HUES6 (cell line): ENCODE measurements at regions not wholly inside any gene's neighbourhood (a gene's known extent, or its start where the extent isn't known, plus 50 kb on each side); places are given as distances from the start of the nearest gene placed in this dataset.

Experiments used
- H3K27ac ChIP-seq: 2 replicates; pipeline ENCODE4 v1.7.0; 2013; ENCODE audit warnings: low read depth, mild to moderate bottlenecking, low read length, inconsistent platforms
- H3K27me3 ChIP-seq: 2 replicates; pipeline ENCODE4 v1.6.1; 2013; ENCODE audit warnings: low read length; ENCODE audit not compliant: control insufficient read depth, insufficient read depth
- H3K36me3 ChIP-seq: 2 replicates; pipeline ENCODE4 v1.6.1; 2013; ENCODE audit warnings: low read length; ENCODE audit not compliant: control insufficient read depth, insufficient read depth
- H3K4me1 ChIP-seq: 2 replicates; pipeline ENCODE4 v1.6.1; 2013; ENCODE audit warnings: low read length; ENCODE audit not compliant: control insufficient read depth, insufficient read depth
- H3K4me3 ChIP-seq: 2 replicates; pipeline ENCODE4 v1.5.1; 2013; ENCODE audit warnings: low read depth, low read length
- H3K9ac ChIP-seq: one replicate; pipeline ENCODE4 v1.6.1; 2013; ENCODE audit warnings: mild to moderate bottlenecking, low read length
- H3K9me3 ChIP-seq: 2 replicates; pipeline ENCODE4 v1.6.1; 2013; ENCODE audit warnings: low read depth, low read length; ENCODE audit not compliant: control insufficient read depth, insufficient read depth

DNA sequence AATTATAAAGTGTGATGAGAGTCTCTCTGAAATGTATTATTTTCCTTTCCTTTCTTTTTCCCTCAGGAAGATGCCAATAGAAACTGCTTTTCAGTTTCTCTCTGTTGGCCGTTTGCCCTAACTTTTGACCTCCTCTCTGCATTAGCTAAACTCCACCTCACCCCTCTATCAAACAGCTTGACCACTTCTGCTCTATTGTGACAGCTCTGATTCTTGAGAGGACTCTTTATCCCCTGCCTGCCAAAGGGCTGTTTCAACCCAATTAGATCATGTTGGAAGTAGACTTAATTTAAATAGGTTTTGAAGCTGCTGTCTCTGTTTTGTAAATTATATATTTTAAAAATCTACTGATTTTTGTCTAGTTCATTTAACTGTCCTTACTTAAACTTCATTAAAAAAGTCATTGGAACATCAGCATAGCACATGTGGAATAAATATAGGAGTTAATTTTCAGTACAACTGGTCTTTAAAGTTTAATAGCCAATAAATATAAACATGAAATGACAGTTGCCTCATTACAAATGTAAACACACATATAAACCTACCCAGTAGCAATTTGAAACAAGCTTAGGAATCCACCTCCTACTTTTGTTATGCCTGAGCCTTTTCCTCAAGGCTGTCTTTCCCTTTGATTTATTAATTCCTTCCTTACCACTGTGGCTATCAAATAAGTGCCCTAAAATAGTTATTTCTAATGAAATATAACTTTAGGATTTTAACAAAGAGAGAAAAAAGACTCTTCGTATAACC lies 152.0 kb downstream of the CHRM3 start:
- Histone ChIP-seq H3K4me1 (peaks cover 5% of the 10 kb centered on the region; the same call in 1 of the 2 replicates), H3K4me3 (no peak overlapping the region), H3K27ac (no peak overlapping the region), H3K27me3 (no peaks in the 10 kb centered on the region), H3K36me3 (no peaks in the 10 kb centered on the region), H3K9ac (no peak overlapping the region), H3K9me3 (no peaks in the 10 kb centered on the region)

DNA sequence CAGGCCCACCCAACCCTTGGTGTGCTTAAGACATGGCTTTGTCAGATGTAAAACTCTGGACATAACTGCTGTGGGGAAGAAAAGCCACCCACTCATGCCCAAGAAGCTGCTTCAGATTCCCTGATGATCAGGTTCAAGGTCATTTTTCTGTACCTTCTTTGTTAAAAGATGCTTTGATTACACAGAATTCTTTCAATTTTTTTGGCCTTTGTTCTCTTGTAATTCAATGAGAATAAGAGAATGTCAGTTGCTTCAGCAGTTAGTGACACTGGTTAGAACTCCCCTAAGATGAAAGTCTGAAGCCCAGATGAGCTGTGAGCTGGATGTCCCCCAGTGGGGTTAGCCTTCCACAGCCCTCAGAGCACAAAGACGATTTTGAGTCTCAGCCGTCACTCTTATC lies 152.7 kb downstream of the CHRM3 start:
- Histone ChIP-seq H3K4me3 (no peak overlapping the region), H3K9ac (no peak overlapping the region), H3K36me3 (no peaks in the 10 kb centered on the region), H3K27me3 (no peaks in the 10 kb centered on the region), H3K4me1 (peaks cover 5% of the 10 kb centered on the region; the same call in 1 of the 2 replicates), H3K9me3 (no peaks in the 10 kb centered on the region), H3K27ac (no peak overlapping the region)

DNA sequence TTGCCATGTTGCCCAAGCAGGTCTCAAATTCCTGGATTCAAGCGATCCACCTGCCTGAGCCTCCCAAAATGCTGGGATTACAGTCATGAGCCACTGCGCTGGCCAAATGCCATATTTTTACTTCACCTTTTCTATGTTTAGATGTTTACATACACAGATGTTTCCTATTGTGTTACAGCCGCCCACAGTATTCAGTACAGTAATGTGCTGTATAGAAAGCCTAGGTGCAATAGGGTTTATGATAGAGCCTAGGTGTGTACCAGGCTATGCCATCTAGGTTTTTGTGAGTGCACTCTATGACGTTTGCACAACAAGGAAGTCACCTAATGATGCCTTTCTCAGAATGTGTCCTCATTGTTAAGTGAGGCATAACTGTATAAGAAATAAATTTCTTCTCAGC lies 153.4 kb downstream of the CHRM3 start:
- H3K4me1 ChIP-seq = peaks cover 5% of the 10 kb centered on the region; the same call in 1 of the 2 replicates
- H3K9ac ChIP-seq = no peak overlapping the region
- no peak overlapping the region for H3K27ac ChIP-seq
- H3K4me3 ChIP-seq = no peak overlapping the region
- H3K27me3 ChIP-seq = no peaks in the 10 kb centered on the region
- H3K36me3 ChIP-seq = no peaks in the 10 kb centered on the region
- H3K9me3 ChIP-seq = no peaks in the 10 kb centered on the region

DNA sequence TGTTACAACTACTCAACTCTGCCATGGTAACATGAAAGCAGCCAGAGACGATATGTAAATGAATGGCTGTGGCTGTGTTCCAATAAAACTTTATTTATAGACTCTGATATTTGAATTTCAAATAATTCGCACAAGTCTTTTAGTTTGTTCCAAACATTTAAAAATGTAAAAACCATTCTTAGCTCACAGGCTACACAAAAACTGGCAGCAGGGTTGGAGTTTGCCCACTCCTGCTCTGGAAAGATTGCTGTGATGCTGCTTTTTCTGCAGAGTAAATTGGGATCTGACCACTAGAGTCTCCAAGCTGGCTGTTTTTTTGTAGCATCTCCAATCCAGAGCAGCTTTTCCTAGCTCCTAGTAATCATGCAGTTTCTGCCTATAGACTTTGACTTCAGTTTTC lies 157.5 kb downstream of the CHRM3 start:
- H3K4me1 ChIP-seq = no peaks in the 10 kb centered on the region
- no peak overlapping the region for H3K27ac ChIP-seq
- H3K9ac ChIP-seq = no peak overlapping the region
- peaks cover 4% of the 10 kb centered on the region for H3K9me3 ChIP-seq
- H3K4me3 ChIP-seq = no peak overlapping the region
- no peaks in the 10 kb centered on the region for H3K27me3 ChIP-seq
- no peaks in the 10 kb centered on the region for H3K36me3 ChIP-seq

DNA sequence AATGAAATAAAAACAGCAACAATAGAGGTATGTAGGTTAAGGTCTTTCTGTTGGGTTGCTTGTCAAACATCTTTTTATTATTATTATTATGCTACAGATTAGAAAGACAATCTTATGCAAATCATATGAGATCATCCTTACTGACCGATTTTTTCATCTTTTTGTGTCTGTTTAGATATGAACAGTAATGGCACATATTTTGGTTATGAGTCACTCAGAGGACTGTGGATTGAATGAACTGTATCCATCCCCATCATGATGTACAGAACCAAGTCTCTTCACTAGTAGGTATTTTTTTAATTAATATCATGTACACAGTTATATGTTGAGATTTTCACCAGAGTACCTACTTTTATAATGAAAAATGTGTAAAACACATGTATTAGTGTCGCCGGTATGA lies 159.1 kb downstream of the CHRM3 start:
- no peak overlapping the region for H3K9ac ChIP-seq
- peaks cover 9% of the 10 kb centered on the region for H3K9me3 ChIP-seq
- no peaks in the 10 kb centered on the region for H3K4me1 ChIP-seq
- no peaks in the 10 kb centered on the region for H3K36me3 ChIP-seq
- no peaks in the 10 kb centered on the region for H3K27me3 ChIP-seq
- H3K4me3 ChIP-seq = no peak overlapping the region
- H3K27ac ChIP-seq = no peak overlapping the region

DNA sequence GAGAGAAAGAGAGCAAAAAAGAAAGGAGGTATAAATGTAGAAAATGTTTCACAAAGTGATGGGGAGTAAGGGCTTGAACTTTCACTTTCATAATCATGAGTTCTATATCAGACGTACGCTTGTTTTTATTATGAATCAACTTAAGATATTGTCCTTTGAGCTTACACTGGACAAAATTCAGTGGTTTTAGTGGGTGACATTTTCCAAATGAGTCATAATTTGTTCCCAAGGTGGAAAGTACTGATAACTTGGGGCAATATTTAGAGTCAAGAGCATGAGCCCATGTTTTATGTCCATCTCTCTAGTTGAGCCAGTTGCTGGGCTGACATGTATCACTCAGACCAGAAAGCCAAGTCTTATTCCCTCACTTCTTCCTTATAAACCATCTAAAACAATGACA lies 161.6 kb downstream of the CHRM3 start:
- no peak overlapping the region for H3K27ac ChIP-seq
- no peak overlapping the region for H3K4me3 ChIP-seq
- peaks cover 9% of the 10 kb centered on the region for H3K9me3 ChIP-seq
- no peaks in the 10 kb centered on the region for H3K36me3 ChIP-seq
- H3K27me3 ChIP-seq = no peaks in the 10 kb centered on the region
- no peak overlapping the region for H3K9ac ChIP-seq
- no peaks in the 10 kb centered on the region for H3K4me1 ChIP-seq

DNA sequence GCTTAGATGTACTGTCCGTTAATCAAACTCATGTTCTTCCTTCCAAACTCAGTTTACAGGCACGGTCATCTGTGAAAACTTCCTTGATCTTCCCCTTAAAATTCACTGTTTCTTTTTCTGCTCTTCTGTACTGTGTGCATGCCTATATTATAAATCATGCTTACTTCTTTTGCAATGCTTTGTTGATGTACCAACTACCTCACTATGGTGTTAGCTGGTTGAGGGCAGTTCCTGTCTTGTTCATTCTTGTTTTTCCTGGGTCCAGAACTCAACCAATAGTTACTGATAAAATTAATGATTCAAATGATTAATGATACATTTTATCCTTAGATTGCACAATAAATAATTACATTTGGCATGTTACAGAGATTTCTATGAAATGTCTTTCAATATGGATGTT lies 163.8 kb downstream of the CHRM3 start:
- no peak overlapping the region for H3K27ac ChIP-seq
- no peaks in the 10 kb centered on the region for H3K27me3 ChIP-seq
- no peak overlapping the region for H3K4me3 ChIP-seq
- no peaks in the 10 kb centered on the region for H3K36me3 ChIP-seq
- H3K9ac ChIP-seq = no peak overlapping the region
- H3K4me1 ChIP-seq = no peaks in the 10 kb centered on the region
- H3K9me3 ChIP-seq = peaks cover 9% of the 10 kb centered on the region

DNA sequence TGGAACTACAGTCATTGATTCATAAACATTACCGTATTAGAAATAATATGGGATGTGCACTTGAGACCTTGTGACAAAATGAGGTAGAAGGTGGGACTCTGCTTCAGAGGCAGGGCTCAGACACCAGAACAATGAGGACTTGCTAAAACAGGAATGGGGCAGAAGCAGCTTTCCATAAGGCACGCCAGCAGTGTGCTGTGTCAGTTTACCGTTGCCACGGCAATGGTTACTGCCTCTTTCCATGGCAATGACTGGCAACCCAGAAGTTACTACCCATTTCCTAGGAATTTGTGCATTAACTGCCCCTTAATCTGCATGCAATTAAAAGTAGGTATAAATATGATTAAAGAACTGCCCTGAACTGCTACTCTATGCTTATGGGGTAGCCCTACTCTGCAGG lies 169.0 kb downstream of the CHRM3 start:
- Histone ChIP-seq H3K27ac (no peak overlapping the region), H3K4me1 (no peaks in the 10 kb centered on the region), H3K9me3 (no peaks in the 10 kb centered on the region), H3K9ac (no peak overlapping the region), H3K27me3 (no peaks in the 10 kb centered on the region), H3K36me3 (no peaks in the 10 kb centered on the region), H3K4me3 (no peak overlapping the region)

DNA sequence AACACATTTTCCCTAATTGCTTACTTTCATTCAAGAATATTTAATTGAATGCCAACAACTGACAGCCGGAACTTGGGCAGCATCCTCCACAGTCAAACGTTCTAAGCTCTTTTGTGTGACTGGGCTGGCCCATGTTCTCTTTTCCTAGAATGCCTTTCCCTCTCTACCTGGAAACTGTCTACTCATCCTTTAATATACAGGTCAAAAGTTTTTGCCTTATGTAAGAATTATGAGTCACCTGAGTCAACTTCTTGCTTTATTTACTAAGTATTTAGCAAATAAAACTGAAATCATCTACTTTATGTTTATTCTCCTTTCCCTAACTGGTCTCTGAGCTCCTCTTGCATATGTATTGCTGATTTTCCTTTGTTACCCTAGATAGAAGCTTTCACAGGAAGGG lies 172.2 kb downstream of the CHRM3 start:
- Histone ChIP-seq H3K36me3 (no peaks in the 10 kb centered on the region), H3K9ac (no peak overlapping the region), H3K4me3 (no peak overlapping the region)

DNA sequence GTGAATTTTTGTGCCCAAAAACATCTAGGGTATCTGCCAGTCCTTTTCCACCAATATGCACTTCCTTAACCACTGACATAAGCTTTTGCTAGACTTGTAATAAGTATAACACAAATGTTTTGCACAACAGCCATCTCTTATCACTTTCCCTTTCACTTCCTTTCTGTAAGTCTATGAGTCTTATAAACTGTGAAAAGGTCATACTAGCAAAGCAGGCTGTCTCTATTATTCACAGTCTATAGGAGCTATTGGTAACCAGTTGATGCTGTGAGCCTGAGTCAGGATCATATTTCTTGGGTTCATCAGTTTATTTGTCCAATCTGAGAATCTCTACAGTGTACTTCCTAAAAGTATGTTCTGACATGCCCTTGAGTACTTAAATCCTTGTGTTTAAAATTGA lies 172.6 kb downstream of the CHRM3 start:
- no peak overlapping the region for H3K4me3 ChIP-seq
- no peak overlapping the region for H3K27ac ChIP-seq
- no peaks in the 10 kb centered on the region for H3K27me3 ChIP-seq

More for the DNA sequence above, 172.2 kb downstream of the CHRM3 start:
- no peaks in the 10 kb centered on the region for H3K27me3 ChIP-seq
- no peaks in the 10 kb centered on the region for H3K9me3 ChIP-seq
- H3K4me1 ChIP-seq = no peaks in the 10 kb centered on the region
- no peak overlapping the region for H3K27ac ChIP-seq

DNA sequence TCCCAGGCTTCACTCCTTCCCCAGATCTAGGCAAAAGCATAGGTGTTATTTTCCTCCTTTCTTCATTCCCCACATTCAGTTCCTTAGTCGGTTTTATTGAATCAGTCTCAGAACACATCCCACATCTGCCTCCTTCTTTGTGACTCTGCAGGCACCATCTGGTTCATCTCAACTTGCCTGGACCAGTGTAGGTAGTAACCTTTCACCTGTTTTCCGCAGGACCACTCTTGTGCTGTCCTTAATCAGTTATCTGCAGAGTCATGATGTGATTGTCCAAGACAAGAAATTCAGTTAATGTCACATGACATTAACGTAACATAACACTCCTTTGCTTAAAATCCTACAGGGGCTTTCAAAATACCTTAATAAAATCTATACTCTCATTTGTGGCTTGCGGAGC lies 174.6 kb downstream of the CHRM3 start:
- no peaks in the 10 kb centered on the region for H3K9me3 ChIP-seq
- no peak overlapping the region for H3K27ac ChIP-seq
- no peak overlapping the region for H3K9ac ChIP-seq

More for the DNA sequence above, 172.6 kb downstream of the CHRM3 start:
- no peaks in the 10 kb centered on the region for H3K9me3 ChIP-seq
- H3K36me3 ChIP-seq = no peaks in the 10 kb centered on the region
- no peak overlapping the region for H3K9ac ChIP-seq
- no peaks in the 10 kb centered on the region for H3K4me1 ChIP-seq

More for the DNA sequence above, 174.6 kb downstream of the CHRM3 start:
- Histone ChIP-seq H3K27me3 (no peaks in the 10 kb centered on the region), H3K4me1 (no peaks in the 10 kb centered on the region), H3K4me3 (no peak overlapping the region), H3K36me3 (no peaks in the 10 kb centered on the region)
